ENCODE measurements at regions not wholly inside any gene's neighbourhood (a gene's known extent, or its start where the extent isn't known, plus 50 kb on each side); places are given as distances from the start of the nearest gene placed in this dataset.

DNA sequence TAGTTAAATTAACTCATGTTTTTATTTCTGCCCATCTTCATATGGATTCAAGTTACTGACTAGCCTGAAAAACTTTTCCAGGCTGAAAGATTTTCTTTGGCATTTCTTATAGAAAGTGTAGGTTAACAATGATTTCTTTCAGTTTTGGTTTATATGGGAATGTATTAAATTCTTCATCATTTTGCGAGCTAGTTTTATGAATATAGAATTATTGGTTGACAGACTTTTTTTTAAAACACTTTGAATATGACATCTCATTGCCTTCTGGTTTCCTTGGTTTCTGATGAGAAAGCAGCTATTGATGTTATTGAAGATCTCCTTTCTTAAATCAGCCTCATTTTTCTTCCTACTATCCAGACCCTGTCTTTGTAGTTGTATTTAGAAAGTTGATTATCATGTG, 211.0 kb upstream of the AKR1E2 start:
- no peak overlapping the region for H3K27ac ChIP-seq (ENCODE audit: insufficient read depth, low read depth, low read length)
- dilution Hi-C loops (cut with MboI; ENCODE audit: extremely low pct_ligation_motif_present, low sequenced_read_pairs), result no loop called here
- H3K79me2 ChIP-seq (ENCODE audit: control insufficient read depth, insufficient read depth, low read length), result no peaks in the 10 kb centered on the region
- FAIRE-seq (no peak), DNase-seq (ENCODE audit: low read depth, low spot score) (no peak)
- BruUV-seq (replicated peaks), result no TSS peak
- H3K9me1 ChIP-seq (replicated peaks; ENCODE audit: control insufficient read depth, extremely low read depth, insufficient read depth, low read length), result no peaks in the 10 kb centered on the region
- no peak overlapping the region for H2AFZ ChIP-seq (ENCODE audit: low read depth, low read length)
- POLR2A ChIA-PET, result no interaction called here
- H3K36me3 ChIP-seq (ENCODE audit: control insufficient read depth in 2 of 2, extremely low read depth in 1 of 2, insufficient read depth in 2 of 2, low read length in 2 of 2), result no peaks in the 10 kb centered on the region
- no peak overlapping the region for H3K4me2 ChIP-seq (ENCODE audit: insufficient read depth, low read length)
- no peak overlapping the region for H3K9ac ChIP-seq (replicated peaks; ENCODE audit: extremely low read depth, insufficient read depth, low read length)
- CTCF ChIA-PET, result no interaction called here
- no peaks in the 10 kb centered on the region for H3K27me3 ChIP-seq (ENCODE audit: control insufficient read depth in 2 of 2, insufficient read depth in 2 of 2, low read length in 2 of 2)
- TF ChIP-seq MYC (IDR thresholded peaks at IDR 0.05; ENCODE audit: low read depth, low read length), result no peak
- no peak for TF ChIP-seq POLR2AphosphoS5 (IDR thresholded peaks at IDR 0.05; ENCODE audit: insufficient read depth, low read depth, low read length)
- no peak for TF ChIP-seq EZH2 (IDR thresholded peaks at IDR 0.05; ENCODE audit: borderline replicate concordance, low read depth, low read length, severe bottlenecking)
- no peak for TF ChIP-seq GATA2 (IDR thresholded peaks at IDR 0.05; ENCODE audit: insufficient read depth, insufficient read length, low read depth, low read length)
- no peak for TF ChIP-seq JUN (IDR thresholded peaks at IDR 0.05; ENCODE audit: borderline replicate concordance, insufficient read depth, insufficient read length, low read depth)
- TF ChIP-seq, protein P1, sequence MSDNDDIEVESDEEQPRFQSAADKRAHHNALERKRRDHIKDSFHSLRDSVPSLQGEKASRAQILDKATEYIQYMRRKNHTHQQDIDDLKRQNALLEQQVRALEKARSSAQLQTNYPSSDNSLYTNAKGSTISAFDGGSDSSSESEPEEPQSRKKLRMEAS (IDR thresholded peaks at IDR 0.05; ENCODE audit: insufficient read depth, insufficient read length), result no peak
- no peak for TF ChIP-seq POLR2A (IDR thresholded peaks at IDR 0.05; ENCODE audit: low read depth, low read length)
- no peak for TF ChIP-seq FOS (IDR thresholded peaks at IDR 0.05; ENCODE audit: borderline replicate concordance, insufficient read depth, low read length)
- TF ChIP-seq, protein P2, sequence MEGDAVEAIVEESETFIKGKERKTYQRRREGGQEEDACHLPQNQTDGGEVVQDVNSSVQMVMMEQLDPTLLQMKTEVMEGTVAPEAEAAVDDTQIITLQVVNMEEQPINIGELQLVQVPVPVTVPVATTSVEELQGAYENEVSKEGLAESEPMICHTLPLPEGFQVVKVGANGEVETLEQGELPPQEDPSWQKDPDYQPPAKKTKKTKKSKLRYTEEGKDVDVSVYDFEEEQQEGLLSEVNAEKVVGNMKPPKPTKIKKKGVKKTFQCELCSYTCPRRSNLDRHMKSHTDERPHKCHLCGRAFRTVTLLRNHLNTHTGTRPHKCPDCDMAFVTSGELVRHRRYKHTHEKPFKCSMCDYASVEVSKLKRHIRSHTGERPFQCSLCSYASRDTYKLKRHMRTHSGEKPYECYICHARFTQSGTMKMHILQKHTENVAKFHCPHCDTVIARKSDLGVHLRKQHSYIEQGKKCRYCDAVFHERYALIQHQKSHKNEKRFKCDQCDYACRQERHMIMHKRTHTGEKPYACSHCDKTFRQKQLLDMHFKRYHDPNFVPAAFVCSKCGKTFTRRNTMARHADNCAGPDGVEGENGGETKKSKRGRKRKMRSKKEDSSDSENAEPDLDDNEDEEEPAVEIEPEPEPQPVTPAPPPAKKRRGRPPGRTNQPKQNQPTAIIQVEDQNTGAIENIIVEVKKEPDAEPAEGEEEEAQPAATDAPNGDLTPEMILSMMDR (IDR thresholded peaks at IDR 0.05; ENCODE audit: extremely low read depth in 1 of 2, insufficient read depth in 1 of 2, low read depth in 1 of 2, low read length in 2 of 2), result no peak
- no peak overlapping the region for H3K4me3 ChIP-seq (replicated peaks in 1 of 3; ENCODE audit: insufficient read depth in 1 of 3, low read depth in 1 of 3, low read length in 3 of 3)
- no peaks in the 10 kb centered on the region for H4K20me1 ChIP-seq (replicated peaks; ENCODE audit: control insufficient read depth, extremely low read depth, insufficient read depth, low read length)
- no peaks in the 10 kb centered on the region for H3K9me3 ChIP-seq (replicated peaks; ENCODE audit: control insufficient read depth, insufficient read depth, low read length)
- no peaks in the 10 kb centered on the region for H3K4me1 ChIP-seq (ENCODE audit: control insufficient read depth, extremely low read depth, insufficient read depth, low read length)
- intact Hi-C loops (cut with micrococcal nuclease), result no loop called here
